ENCODE measurements at regions not wholly inside any gene's neighbourhood (a gene's known extent, or its start where the extent isn't known, plus 50 kb on each side); places are given as distances from the start of the nearest gene placed in this dataset.

DNA sequence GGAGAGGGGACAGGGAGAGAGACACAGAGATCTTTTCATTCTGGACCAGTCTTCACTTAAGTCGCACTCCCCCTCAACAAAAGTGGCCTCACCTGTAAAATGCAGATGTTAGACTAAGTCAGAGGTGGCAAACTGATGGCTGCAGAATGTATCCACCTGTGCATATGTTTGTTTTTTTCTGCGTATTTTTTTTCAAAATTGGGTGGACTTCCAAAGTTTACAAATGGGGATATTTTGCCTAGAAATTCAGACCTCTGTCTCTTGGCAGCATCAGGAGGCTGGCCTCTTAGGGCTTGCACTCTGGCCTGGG lies 525.0 kb downstream of the MATN1 start:
- no peak for DNase-seq
- WGBS, 3 donors, result 78 to 84% (median 83%) methylated on average over 2 of the region's 2 CpGs
- intact Hi-C loops (cut with DNase I), result no loop called here

DNA sequence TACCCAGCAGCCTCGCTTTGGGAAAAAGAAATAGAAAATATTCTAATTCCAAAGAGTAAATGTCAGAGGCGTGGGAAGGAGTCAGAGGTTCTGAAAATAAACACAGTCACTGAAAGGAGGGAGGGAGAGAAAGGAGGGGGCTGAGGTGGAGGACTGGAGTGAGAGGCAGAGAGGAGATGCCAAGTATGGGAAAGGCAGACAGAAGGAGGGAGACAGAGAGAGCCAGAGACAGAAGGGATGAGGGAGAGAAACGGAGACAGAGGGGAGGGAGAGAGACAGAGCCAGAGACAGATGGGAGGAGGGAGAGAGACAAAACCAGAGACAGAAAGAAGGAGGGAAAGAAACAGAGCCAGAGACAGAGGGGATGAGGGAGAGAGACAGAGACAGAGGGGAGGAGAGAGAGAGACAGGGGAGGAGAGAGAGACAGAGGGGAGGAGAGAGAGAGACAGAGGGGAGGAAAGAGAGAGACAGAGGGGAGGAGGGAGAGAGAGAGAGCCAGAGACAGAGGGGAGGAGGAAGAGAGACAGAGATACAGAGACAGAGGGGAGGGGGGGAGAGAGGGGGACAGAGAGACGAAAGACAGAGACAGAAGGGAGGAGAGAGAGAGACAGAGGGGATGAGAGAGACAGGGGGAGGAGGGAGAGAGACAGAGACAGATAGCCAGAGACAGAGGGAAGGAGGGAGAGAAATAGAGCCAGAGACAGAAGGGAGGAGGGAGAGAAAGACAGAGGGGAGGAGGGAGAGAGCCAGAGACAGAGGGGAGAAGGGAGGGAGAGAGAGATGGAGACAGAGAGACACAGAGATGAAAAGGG lies 525.5 kb downstream of the MATN1 start:
- Histone ChIP-seq H3K27me3 (no peaks in the 10 kb centered on the region), H3K36me3 (no peaks in the 10 kb centered on the region), H3K4me1 (ENCODE audit: insufficient read depth) (peaks cover 3% of the 10 kb centered on the region), H3K4me3 (no peak overlapping the region), H3K27ac (no peak overlapping the region), H3K9me3 (no peaks in the 10 kb centered on the region)
- 6 to 12% (median 6%) methylated on average over 4 of the region's 4 CpGs for WGBS, 3 donors
- intact Hi-C loops (cut with DNase I), result no loop called here
- DNase-seq, result no peak
- TF ChIP-seq, protein P1, sequence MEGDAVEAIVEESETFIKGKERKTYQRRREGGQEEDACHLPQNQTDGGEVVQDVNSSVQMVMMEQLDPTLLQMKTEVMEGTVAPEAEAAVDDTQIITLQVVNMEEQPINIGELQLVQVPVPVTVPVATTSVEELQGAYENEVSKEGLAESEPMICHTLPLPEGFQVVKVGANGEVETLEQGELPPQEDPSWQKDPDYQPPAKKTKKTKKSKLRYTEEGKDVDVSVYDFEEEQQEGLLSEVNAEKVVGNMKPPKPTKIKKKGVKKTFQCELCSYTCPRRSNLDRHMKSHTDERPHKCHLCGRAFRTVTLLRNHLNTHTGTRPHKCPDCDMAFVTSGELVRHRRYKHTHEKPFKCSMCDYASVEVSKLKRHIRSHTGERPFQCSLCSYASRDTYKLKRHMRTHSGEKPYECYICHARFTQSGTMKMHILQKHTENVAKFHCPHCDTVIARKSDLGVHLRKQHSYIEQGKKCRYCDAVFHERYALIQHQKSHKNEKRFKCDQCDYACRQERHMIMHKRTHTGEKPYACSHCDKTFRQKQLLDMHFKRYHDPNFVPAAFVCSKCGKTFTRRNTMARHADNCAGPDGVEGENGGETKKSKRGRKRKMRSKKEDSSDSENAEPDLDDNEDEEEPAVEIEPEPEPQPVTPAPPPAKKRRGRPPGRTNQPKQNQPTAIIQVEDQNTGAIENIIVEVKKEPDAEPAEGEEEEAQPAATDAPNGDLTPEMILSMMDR (IDR thresholded peaks at IDR 0.05), result no peak
- TF ChIP-seq POLR2A (IDR thresholded peaks at IDR 0.05), result no peak
- TF ChIP-seq EP300 (IDR thresholded peaks at IDR 0.05), result no peak

More for the DNA sequence above, 525.0 kb downstream of the MATN1 start:
- Histone ChIP-seq H3K4me1 (ENCODE audit: insufficient read depth) (peaks cover 3% of the 10 kb centered on the region), H3K9me3 (no peaks in the 10 kb centered on the region), H3K27me3 (no peaks in the 10 kb centered on the region), H3K36me3 (no peaks in the 10 kb centered on the region), H3K27ac (no peak overlapping the region), H3K4me3 (no peak overlapping the region)
- TF ChIP-seq EP300 (IDR thresholded peaks at IDR 0.05) (no peak), POLR2A (IDR thresholded peaks at IDR 0.05) (no peak)
- TF ChIP-seq, protein P1 (IDR thresholded peaks at IDR 0.05), result no peak

DNA sequence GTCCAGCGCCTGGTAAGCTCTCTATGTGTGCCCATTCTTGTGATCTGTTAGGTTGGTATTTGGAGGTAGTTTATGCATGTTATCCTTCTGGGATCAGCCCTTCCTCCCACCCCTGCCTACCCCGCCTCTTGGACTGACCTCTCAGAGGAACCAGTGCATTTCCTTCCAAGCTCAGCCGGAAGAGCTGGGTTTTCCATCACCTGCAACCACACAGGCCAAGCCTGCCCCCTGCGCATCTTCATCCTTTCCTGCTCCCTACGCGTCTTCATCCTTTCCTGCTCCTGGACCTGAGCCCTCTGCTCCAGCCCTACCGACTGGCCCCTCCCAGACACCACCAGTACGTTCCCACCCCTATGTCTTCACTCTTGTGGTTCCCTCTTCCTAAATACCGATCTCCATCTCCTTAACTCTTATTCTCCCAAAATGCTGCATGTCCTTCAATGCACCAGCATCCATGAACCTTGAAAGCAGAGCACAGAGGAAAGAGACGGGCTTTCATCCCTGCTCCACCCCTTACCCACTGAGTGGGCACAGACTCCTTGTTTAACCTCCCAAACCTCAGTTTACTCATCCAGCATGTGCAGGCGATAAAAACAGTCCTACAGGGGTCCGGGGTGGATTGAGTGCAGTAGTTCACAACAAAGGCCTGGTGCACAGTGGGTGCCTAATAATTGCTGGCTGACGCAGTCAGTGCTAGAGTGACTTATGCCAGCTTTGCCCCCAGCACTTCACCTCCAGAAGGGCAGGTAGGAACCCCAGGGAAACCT lies 526.3 kb downstream of the MATN1 start:
- peaks cover 3% of the 10 kb centered on the region for H3K4me1 ChIP-seq (ENCODE audit: insufficient read depth)
- TF ChIP-seq, protein P1 (IDR thresholded peaks at IDR 0.05), result no peak
- TF ChIP-seq POLR2A (IDR thresholded peaks at IDR 0.05), result no peak
- TF ChIP-seq EP300 (IDR thresholded peaks at IDR 0.05), result no peak
- no peaks in the 10 kb centered on the region for H3K36me3 ChIP-seq
- WGBS, 3 donors, result 41 to 48% (median 44%) methylated on average over 13 of the region's 13 CpGs
- H3K4me3 ChIP-seq, result no peak overlapping the region
- no peak for DNase-seq
- no peaks in the 10 kb centered on the region for H3K9me3 ChIP-seq
- H3K27me3 ChIP-seq, result no peaks in the 10 kb centered on the region
- intact Hi-C loops (cut with DNase I), result no loop called here
- H3K27ac ChIP-seq, result no peak overlapping the region

DNA sequence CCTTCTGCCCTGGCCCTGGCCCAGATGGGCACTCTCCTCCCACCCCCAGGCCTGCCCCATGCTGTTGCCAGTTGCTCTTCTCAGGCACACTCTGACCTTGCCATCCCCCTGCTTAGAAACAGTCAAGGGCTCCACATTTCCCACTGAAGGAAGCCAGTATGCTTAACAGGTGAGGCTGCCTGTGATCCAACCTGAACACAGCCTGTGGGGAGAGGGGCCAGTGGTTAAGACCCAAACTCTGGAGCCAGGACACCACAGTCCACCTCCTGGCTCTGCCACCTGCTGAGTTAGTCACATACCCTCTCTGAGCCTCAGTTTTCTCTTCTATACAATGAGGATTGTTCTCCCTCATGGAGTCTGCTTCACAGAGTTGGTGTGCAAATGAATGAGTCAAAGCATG lies 526.9 kb downstream of the MATN1 start:
- no peak for DNase-seq
- Histone ChIP-seq H3K27ac (no peak overlapping the region), H3K4me1 (ENCODE audit: insufficient read depth) (peaks cover 3% of the 10 kb centered on the region), H3K4me3 (no peak overlapping the region), H3K9me3 (no peaks in the 10 kb centered on the region), H3K36me3 (no peaks in the 10 kb centered on the region), H3K27me3 (no peaks in the 10 kb centered on the region)
- TF ChIP-seq, protein P1 (IDR thresholded peaks at IDR 0.05), result no peak
- TF ChIP-seq EP300 (IDR thresholded peaks at IDR 0.05) (no peak), POLR2A (IDR thresholded peaks at IDR 0.05) (no peak)
- intact Hi-C loops (cut with DNase I), result no loop called here

Data from ovary (tissue), 7 donors.